Parathyroid adenoma (tissue), 2 donors: ENCODE measurements at regions not wholly inside any gene's neighbourhood (a gene's known extent, or its start where the extent isn't known, plus 50 kb on each side); places are given as distances from the start of the nearest gene placed in this dataset.

Experiments used
- H2AFZ ChIP-seq: fragments of 300-600 bp; sonication (generic); one replicate; pipeline ENCODE4 v1.7.0; 2017; ENCODE audit warnings: antibody characterized with exemption, mild to moderate bottlenecking
- H3K27ac ChIP-seq: fragments of 300-600 bp; sonication (generic); one replicate; pipeline ENCODE4 v1.7.0; 2017
- H3K27me3 ChIP-seq: fragments of 300-600 bp; sonication (generic); one replicate; pipeline ENCODE4 v1.7.0; 2017; ENCODE audit warnings: low read length; ENCODE audit not compliant: control insufficient read depth, insufficient read depth
- H3K36me3 ChIP-seq: fragments of 300-600 bp; sonication (generic); one replicate; pipeline ENCODE4 v1.7.0; 2017; ENCODE audit warnings: low read length; ENCODE audit not compliant: control insufficient read depth, insufficient read depth
- H3K4me1 ChIP-seq: fragments of 300-600 bp; sonication (generic); one replicate; pipeline ENCODE4 v1.7.0; 2017; ENCODE audit warnings: control low read depth
- H3K4me2 ChIP-seq: fragments of 300-600 bp; sonication (generic); one replicate; pipeline ENCODE4 v1.7.0; 2017; ENCODE audit warnings: low read length
- H3K4me3 ChIP-seq: fragments of 300-600 bp; sonication (generic); one replicate; pipeline ENCODE4 v1.7.0; 2017; ENCODE audit warnings: low read depth, low read length
- H3K79me2 ChIP-seq: fragments of 300-600 bp; sonication (generic); one replicate; pipeline ENCODE4 v1.7.0; 2017; ENCODE audit warnings: control low read depth
- H3K9ac ChIP-seq: fragments of 300-600 bp; sonication (generic); one replicate; pipeline ENCODE4 v1.7.0; 2017; ENCODE audit warnings: mild to moderate bottlenecking
- H3K9me3 ChIP-seq: fragments of 300-600 bp; sonication (generic); one replicate; pipeline ENCODE4 v1.7.0; 2017; ENCODE audit warnings: low read length; ENCODE audit not compliant: control insufficient read depth
- TF ChIP-seq, protein P1 (sequence below): fragments of 300-600 bp; sonication (generic); IDR thresholded peaks from one replicate; pipeline ENCODE4 v1.7.0; 2017; ENCODE audit warnings: antibody characterized with exemption, mild to moderate bottlenecking
- donor health status: primary hyperparathyroidism.

- H3K27me3 ChIP-seq, result no peaks in the 10 kb centered on the region
- no peak overlapping the region for H3K4me2 ChIP-seq
- H2AFZ ChIP-seq, result no peak overlapping the region
- H3K4me1 ChIP-seq, result no peaks in the 10 kb centered on the region
- H3K27ac ChIP-seq, result no peak overlapping the region
- no peak overlapping the region for H3K9ac ChIP-seq
- no peaks in the 10 kb centered on the region for H3K36me3 ChIP-seq
- H3K4me3 ChIP-seq, result no peak overlapping the region
- TF ChIP-seq, protein P1, sequence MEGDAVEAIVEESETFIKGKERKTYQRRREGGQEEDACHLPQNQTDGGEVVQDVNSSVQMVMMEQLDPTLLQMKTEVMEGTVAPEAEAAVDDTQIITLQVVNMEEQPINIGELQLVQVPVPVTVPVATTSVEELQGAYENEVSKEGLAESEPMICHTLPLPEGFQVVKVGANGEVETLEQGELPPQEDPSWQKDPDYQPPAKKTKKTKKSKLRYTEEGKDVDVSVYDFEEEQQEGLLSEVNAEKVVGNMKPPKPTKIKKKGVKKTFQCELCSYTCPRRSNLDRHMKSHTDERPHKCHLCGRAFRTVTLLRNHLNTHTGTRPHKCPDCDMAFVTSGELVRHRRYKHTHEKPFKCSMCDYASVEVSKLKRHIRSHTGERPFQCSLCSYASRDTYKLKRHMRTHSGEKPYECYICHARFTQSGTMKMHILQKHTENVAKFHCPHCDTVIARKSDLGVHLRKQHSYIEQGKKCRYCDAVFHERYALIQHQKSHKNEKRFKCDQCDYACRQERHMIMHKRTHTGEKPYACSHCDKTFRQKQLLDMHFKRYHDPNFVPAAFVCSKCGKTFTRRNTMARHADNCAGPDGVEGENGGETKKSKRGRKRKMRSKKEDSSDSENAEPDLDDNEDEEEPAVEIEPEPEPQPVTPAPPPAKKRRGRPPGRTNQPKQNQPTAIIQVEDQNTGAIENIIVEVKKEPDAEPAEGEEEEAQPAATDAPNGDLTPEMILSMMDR, result no peak
- H3K9me3 ChIP-seq, result no peaks in the 10 kb centered on the region
- H3K79me2 ChIP-seq, result no peaks in the 10 kb centered on the region
These were observed 2216.6 kb upstream of the WWC1 start for GRCh38 chr5:166074582-166075481.

GRCh38 chr5:166083183-166083959 lies 2208.1 kb upstream of the WWC1 start:
- no peak overlapping the region for H3K4me2 ChIP-seq
- H3K9me3 ChIP-seq, result no peaks in the 10 kb centered on the region
- H3K36me3 ChIP-seq, result no peaks in the 10 kb centered on the region
- no peaks in the 10 kb centered on the region for H3K79me2 ChIP-seq
- TF ChIP-seq, protein P1, result no peak
- no peak overlapping the region for H2AFZ ChIP-seq
- H3K27ac ChIP-seq, result no peak overlapping the region
- H3K27me3 ChIP-seq, result no peaks in the 10 kb centered on the region
- H3K4me3 ChIP-seq, result no peak overlapping the region
- H3K9ac ChIP-seq, result no peak overlapping the region
- H3K4me1 ChIP-seq, result no peaks in the 10 kb centered on the region

- no peaks in the 10 kb centered on the region for H3K27me3 ChIP-seq
- H3K4me1 ChIP-seq, result no peaks in the 10 kb centered on the region
- H3K9me3 ChIP-seq, result no peaks in the 10 kb centered on the region
- no peak overlapping the region for H3K27ac ChIP-seq
- H3K9ac ChIP-seq, result no peak overlapping the region
- no peaks in the 10 kb centered on the region for H3K36me3 ChIP-seq
- no peak overlapping the region for H3K4me3 ChIP-seq
- H2AFZ ChIP-seq, result no peak overlapping the region
- TF ChIP-seq, protein P1, result no peak
- H3K4me2 ChIP-seq, result no peak overlapping the region
- H3K79me2 ChIP-seq, result no peaks in the 10 kb centered on the region
These were observed 2204.9 kb upstream of the WWC1 start for GRCh38 chr5:166086568-166086967.

- no peaks in the 10 kb centered on the region for H3K4me1 ChIP-seq
- H3K4me3 ChIP-seq, result no peak overlapping the region
These were observed 2202.9 kb upstream of the WWC1 start for GRCh38 chr5:166088389-166089039.

More at GRCh38 chr5:166088389-166089039, 2202.9 kb upstream of the WWC1 start:
- no peaks in the 10 kb centered on the region for H3K27me3 ChIP-seq
- no peaks in the 10 kb centered on the region for H3K36me3 ChIP-seq
- no peaks in the 10 kb centered on the region for H3K9me3 ChIP-seq
- H3K4me2 ChIP-seq, result no peak overlapping the region
- H3K9ac ChIP-seq, result no peak overlapping the region
- no peak overlapping the region for H2AFZ ChIP-seq
- TF ChIP-seq, protein P1, result no peak
- H3K79me2 ChIP-seq, result no peaks in the 10 kb centered on the region
- no peak overlapping the region for H3K27ac ChIP-seq
